GM19193 (cell line): ENCODE measurements at regions not wholly inside any gene's neighbourhood (a gene's known extent, or its start where the extent isn't known, plus 50 kb on each side); places are given as distances from the start of the nearest gene placed in this dataset.

Experiments used
- POLR2A ChIP-seq: IDR thresholded peaks from 4 replicates; pipeline ENCODE4 v1.6.1; 2011; ENCODE audit not compliant: insufficient read depth, insufficient read length; ENCODE audit errors: extremely low read depth

- TF ChIP-seq POLR2A = no peak
Observed at GRCh38 chr10:124168991-124169802, 75.8 kb upstream of the CHST15 start.

- no peak for TF ChIP-seq POLR2A
Observed at GRCh38 chr10:124168581-124168980, 75.2 kb upstream of the CHST15 start.

GRCh38 chr10:124166431-124167125, 73.2 kb upstream of the CHST15 start:
- TF ChIP-seq POLR2A = no peak

GRCh38 chr10:124165827-124166226, 72.4 kb upstream of the CHST15 start:
- TF ChIP-seq POLR2A = no peak

GRCh38 chr10:124165311-124165710, 71.9 kb upstream of the CHST15 start:
- TF ChIP-seq POLR2A = no peak

GRCh38 chr10:124164264-124164663, 70.9 kb upstream of the CHST15 start:
- no peak for TF ChIP-seq POLR2A

GRCh38 chr10:124162774-124163354, 69.5 kb upstream of the CHST15 start:
- TF ChIP-seq POLR2A = no peak

GRCh38 chr10:124162136-124162535, 68.7 kb upstream of the CHST15 start:
- TF ChIP-seq POLR2A = no peak

GRCh38 chr10:124161601-124162000, 68.2 kb upstream of the CHST15 start:
- no peak for TF ChIP-seq POLR2A

- no peak for TF ChIP-seq POLR2A
Observed at GRCh38 chr10:124160943-124161582, 67.7 kb upstream of the CHST15 start.

GRCh38 chr10:124160176-124160575, 66.8 kb upstream of the CHST15 start:
- no peak for TF ChIP-seq POLR2A

GRCh38 chr10:124159153-124159552, 65.8 kb upstream of the CHST15 start:
- no peak for TF ChIP-seq POLR2A

- TF ChIP-seq POLR2A = no peak
Observed at GRCh38 chr10:124158592-124158991, 65.2 kb upstream of the CHST15 start.

- no peak for TF ChIP-seq POLR2A
Observed at GRCh38 chr10:124157271-124157681, 63.9 kb upstream of the CHST15 start.

GRCh38 chr10:124156524-124157260, 63.3 kb upstream of the CHST15 start:
- no peak for TF ChIP-seq POLR2A

GRCh38 chr10:124155781-124156435, 62.5 kb upstream of the CHST15 start:
- TF ChIP-seq POLR2A = no peak
